ENCODE measurements at regions not wholly inside any gene's neighbourhood (a gene's known extent, or its start where the extent isn't known, plus 50 kb on each side); places are given as distances from the start of the nearest gene placed in this dataset.

- no peak for DNase-seq
Measured at GRCh38 chr2:128380061-128380889, 61.6 kb upstream of the HS6ST1 start.

- no peak for DNase-seq
Measured at GRCh38 chr2:128380961-128381938, 62.6 kb upstream of the HS6ST1 start.

DNA sequence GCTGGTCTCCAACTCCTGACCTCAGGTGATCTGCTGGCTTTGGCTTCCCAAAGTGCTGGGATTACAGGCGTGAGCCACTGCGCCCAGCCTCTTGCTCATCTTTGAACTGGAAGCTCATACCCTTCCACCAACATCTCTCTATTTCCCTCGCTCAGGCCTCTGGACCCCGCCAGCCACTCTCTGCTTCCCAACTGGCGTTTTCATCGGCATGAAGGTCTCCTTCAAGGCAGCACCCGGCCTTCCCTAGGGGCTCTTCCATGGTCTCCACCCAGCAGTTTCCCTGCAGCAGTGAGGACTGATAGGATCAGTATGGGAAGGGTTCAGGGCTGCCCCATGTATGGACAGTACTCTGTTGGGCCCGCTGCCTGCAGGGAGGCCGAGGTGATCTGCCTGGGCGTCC, 65.8 kb upstream of the HS6ST1 start:
- DNase-seq, result no peak

GRCh38 chr2:128384956-128385355, 66.3 kb upstream of the HS6ST1 start:
- DNase-seq, result no peak

- DNase-seq, result no peak
Measured at GRCh38 chr2:128385365-128385764, 66.7 kb upstream of the HS6ST1 start.

DNA sequence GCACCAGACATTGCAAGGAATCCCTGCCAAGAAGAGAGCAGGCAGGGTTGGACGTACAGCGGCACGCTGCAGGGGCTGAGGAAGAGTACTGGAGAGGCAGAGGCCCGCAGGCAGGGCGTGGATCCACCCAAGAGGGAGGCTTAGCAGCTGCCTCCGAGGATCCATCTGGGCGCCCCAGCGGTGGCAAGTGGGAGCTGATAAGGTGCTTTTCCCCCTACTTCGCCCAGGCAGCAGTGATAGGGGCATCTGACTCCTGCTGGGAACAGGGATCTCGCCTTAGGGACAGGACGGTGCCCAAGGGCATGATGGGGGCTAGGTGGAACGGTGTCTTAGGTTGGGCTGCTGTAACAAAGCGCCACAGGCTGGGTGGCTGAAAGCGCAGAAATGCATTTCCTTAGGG, 67.4 kb upstream of the HS6ST1 start:
- DNase-seq, result no peak

DNA sequence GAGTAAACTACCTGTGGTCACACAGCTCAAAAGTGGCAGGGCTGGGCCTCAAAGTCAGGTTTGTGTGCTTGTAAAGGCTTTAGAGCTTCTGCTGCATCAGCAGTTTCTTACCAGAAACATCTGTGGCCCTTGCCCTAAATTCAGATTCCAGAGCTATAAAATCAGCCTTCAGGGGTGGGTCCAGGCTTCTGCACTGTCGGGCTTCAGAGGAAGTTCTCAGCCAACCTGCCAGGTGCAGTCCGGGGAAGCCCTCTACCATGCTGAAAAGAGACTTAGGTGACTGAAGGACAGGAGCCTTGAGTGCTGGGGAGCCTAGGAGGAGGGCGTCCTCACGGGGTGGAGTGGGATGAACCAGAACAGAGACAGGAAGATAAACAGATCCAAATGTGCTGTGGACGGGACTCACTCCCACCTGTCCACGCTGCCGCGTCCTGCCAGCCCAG, 69.9 kb upstream of the HS6ST1 start:
- DNase-seq, result no peak

- no peak for DNase-seq
Measured at GRCh38 chr2:128389388-128390086, 70.9 kb upstream of the HS6ST1 start.

GRCh38 chr2:128390256-128390990, 71.8 kb upstream of the HS6ST1 start:
- DNase-seq, result no peak

DNA sequence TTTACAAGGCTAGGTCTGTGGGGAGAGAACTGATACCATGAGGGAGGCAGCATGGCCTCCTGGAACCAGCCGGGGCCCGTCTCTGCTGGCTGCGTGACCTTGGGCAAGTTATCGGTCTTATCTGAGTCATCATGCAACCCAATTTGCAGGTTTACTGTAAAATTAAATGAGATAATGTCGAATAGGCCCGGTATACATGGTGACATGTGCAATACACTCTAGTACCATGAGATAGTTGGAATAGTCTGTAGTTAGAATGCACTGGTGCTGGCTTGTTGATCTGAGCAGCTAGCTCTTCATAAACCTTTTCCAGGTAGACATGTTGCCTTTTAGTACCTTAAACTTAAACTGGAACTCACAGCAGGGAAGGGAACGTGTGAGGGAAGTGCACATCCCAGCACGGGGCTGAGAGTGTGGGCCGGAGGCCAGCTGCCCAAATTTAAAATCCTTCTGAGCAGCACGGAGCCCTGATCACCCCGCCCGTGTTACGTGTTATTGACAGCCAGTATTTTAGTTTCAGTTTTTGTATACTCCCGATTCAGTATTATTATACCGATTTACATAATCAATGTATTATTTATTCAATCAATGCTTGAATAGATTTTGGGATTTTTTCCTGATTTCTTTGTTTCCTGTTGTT, 72.4 kb upstream of the HS6ST1 start:
- DNase-seq, result no peak

GRCh38 chr2:128391679-128392078, 73.0 kb upstream of the HS6ST1 start:
- no peak for DNase-seq

- DNase-seq, result no peak
Measured at GRCh38 chr2:128392207-128392606, 73.5 kb upstream of the HS6ST1 start.

DNA sequence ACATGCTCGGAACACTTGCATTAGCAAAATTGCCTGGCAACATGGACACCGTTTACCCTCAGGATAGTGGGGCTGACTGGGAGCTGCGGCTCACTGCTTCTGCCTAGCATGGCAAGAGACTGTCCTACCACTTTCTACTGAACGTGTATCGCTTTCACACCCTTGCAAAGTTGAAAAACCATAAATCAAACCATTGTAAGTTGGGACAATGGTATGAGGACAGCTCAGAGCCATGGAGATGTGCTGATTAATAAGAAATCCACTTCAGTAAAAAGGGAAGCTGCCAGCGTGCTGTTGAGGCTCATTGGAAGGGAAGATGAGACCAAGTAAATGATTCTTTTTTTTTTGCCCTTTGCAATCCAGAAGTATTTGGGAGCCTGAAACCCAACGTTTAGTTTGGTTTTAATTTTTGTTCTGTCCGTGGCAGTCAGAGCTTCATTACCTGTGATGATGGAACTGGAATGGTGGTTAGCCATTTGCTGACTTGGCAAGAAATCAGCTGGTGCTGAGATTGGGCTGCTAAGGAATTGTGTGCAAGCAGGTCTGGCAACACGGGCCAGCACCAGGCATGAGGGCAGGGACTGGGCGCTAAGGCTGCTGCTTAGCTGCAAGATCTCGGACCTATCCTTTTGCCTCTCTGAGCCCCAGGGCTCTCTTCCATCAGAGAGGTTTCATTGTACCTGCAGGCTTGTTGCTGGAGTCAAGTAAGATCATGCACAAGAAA, 75.5 kb upstream of the HS6ST1 start:
- no peak for DNase-seq

DNA sequence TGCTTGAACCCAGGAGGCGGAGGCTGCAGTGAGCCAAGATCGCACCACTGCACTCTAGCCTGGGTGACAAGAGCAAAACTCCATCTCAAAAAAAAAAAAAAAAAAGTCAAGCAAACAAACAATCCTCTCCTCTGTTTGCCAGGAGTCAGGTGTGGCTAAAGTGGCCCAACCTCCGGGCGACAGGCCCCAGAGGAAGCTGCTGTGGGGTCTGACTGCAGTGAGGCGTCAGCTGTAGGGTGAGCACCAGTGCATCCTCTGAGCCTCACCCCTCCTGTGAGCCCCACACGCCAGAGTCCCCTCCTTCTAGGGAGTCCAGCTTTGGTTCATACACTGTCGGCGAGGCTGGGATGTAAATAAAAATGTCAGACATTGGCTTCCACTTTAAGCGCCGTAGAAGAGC, 76.5 kb upstream of the HS6ST1 start:
- no peak for DNase-seq

DNA sequence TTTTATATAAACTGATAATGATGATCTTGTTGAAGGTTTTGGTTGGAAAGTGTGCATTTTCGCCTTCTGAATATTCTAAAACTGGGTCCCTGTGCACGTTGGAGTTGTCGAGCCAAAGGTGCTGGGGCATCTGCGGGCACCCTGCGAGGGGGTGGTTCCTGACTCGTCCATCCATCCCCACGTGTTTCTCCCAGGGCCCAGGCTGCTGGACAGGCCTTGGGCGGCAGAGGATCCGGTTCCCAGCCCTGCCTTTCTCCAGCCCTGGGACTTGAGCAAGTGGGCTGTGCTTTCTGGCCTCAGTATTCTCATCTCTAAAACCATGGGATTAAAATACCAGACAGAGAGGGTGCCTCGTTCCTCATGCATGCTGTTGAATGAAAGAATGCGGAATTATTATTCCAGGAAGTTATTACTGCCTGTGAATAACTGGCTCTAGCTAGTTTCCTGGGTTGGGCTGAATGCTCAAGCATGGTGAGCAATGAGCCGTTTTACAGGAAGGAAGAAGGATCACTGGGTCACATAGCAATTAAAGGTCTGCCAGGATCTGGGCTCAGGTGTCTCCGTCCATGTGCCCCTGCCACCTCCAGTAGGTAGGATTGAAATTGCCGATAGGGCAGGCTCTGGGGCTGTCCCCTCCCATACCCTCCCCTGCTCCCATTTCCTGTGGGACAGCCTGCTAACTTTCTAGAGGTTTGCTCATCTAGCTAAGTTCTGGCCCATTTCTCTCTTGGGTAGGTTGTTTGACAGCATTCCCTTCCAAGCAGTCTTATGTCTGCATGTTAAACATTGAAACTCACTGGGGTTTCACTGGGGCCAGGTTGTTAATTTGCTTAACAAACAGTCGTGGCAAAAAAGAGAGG, 77.2 kb upstream of the HS6ST1 start:
- peak; percentile 81 for DNase-seq

DNA sequence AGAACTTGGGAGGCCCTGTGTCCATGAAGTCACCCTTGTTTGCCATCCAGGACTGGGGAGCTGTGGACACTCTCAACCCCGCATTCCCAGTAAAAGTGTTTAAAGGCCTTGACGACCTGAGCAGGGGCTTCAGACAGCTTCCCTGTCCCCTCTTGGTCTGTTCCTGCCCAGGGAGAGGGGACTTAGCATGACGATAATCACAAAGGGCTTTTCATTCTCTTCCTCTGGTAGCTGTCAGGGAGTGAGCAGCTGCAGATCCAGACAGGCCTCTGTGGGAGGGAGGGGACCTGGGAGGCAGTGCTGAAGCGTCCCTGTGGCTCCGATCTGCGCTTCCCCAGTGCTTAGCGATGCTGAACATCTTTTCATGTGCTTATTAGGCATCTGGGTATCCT, 77.8 kb upstream of the HS6ST1 start:
- DNase-seq, result no peak

- no peak for DNase-seq
Measured at GRCh38 chr2:128396946-128397345, 78.3 kb upstream of the HS6ST1 start.

DNA sequence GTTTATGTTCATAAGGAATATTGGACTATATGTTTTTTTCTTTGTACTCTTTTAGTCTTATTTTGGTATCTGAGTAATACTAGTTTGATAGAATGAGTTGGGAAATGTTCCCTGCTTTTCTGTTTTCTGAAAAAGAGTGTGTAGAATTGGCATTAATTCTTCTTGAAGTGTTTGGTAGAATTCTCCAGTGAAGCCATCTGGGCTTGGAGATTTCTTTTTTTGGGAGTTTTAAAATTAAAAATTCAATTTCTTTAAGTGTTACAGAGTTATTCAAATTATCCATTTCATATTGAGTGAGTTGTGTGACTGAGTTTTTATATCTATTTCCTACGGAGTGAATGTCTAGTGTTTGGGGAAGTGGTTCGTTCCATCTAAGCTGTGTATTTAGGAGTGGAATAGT, 80.6 kb upstream of the HS6ST1 start:
- DNase-seq, result no peak

- no peak for DNase-seq
Measured at GRCh38 chr2:128399690-128400291, 81.1 kb upstream of the HS6ST1 start.
